Stromal cell of bone marrow (primary cell): ENCODE measurements at regions not wholly inside any gene's neighbourhood (a gene's known extent, or its start where the extent isn't known, plus 50 kb on each side); places are given as distances from the start of the nearest gene placed in this dataset.

Experiments
- DNase-seq: peaks from one replicate; pipeline ENCODE4 v3.0.0-alpha.2; 2012; ENCODE audit warnings: low read depth

- no peak for DNase-seq
These were observed 180.1 kb upstream of the ARID2 start for GRCh38 chr12:45549337-45549902.

GRCh38 chr12:45553204-45553603 lies 176.3 kb upstream of the ARID2 start:
- no peak for DNase-seq

- DNase-seq: no peak
These were observed 172.5 kb upstream of the ARID2 start for GRCh38 chr12:45557016-45557415.

- DNase-seq: no peak
These were observed 171.2 kb upstream of the ARID2 start for GRCh38 chr12:45558353-45558752.

GRCh38 chr12:45559537-45559936 lies 170.0 kb upstream of the ARID2 start:
- DNase-seq: no peak

GRCh38 chr12:45560689-45561088 lies 168.8 kb upstream of the ARID2 start:
- DNase-seq: no peak

- no peak for DNase-seq
These were observed 168.0 kb upstream of the ARID2 start for GRCh38 chr12:45561488-45561887.

GRCh38 chr12:45565590-45565989 lies 163.9 kb upstream of the ARID2 start:
- no peak for DNase-seq

GRCh38 chr12:45566257-45566656 lies 163.2 kb upstream of the ARID2 start:
- no peak for DNase-seq

GRCh38 chr12:45568808-45569207 lies 160.7 kb upstream of the ARID2 start:
- no peak for DNase-seq

- no peak for DNase-seq
These were observed 159.0 kb upstream of the ARID2 start for GRCh38 chr12:45570501-45570900.

GRCh38 chr12:45572114-45572513 lies 157.4 kb upstream of the ARID2 start:
- DNase-seq: no peak

- no peak for DNase-seq
These were observed 154.1 kb upstream of the ARID2 start for GRCh38 chr12:45575417-45575816.

GRCh38 chr12:45575823-45576475 lies 153.6 kb upstream of the ARID2 start:
- no peak for DNase-seq

GRCh38 chr12:45577844-45578399 lies 151.6 kb upstream of the ARID2 start:
- no peak for DNase-seq

- no peak for DNase-seq
These were observed 149.0 kb upstream of the ARID2 start for GRCh38 chr12:45580356-45580969.

GRCh38 chr12:45581112-45581511 lies 148.4 kb upstream of the ARID2 start:
- DNase-seq: no peak

- no peak for DNase-seq
These were observed 147.0 kb upstream of the ARID2 start for GRCh38 chr12:45582536-45582935.

GRCh38 chr12:45582986-45583659 lies 146.4 kb upstream of the ARID2 start:
- DNase-seq: no peak

- no peak for DNase-seq
These were observed 145.2 kb upstream of the ARID2 start for GRCh38 chr12:45584336-45584735.

- no peak for DNase-seq
These were observed 143.8 kb upstream of the ARID2 start for GRCh38 chr12:45585522-45586230.

GRCh38 chr12:45586486-45586885 lies 143.0 kb upstream of the ARID2 start:
- DNase-seq: no peak
